SK-N-SH treated with all-trans-retinoic acid at 6 μM for 48 hours (cell line): ENCODE measurements at regions not wholly inside any gene's neighbourhood (a gene's known extent, or its start where the extent isn't known, plus 50 kb on each side); places are given as distances from the start of the nearest gene placed in this dataset.

Source experiments
- ATAC-seq: fragments of 200-7000 bp; cut with Tn5 transposase; 3 replicates; pipeline ENCODE4 v1.9.1; 2020; ENCODE audit warnings: mild to moderate bottlenecking, moderate library complexity
- ARNTL ChIP-seq: fragments of 450-650 bp; formaldehyde crosslinking; IDR thresholded peaks from 2 replicates; pipeline ENCODE4 v1.5.0; 2020; ENCODE audit warnings: low read depth, mild to moderate bottlenecking, moderate library complexity, borderline replicate concordance
- CSDC2 ChIP-seq: fragments of 250-450 bp; sonication (Bioruptor Pico); IDR thresholded peaks from 2 replicates; pipeline ENCODE4 v1.5.0; 2020; ENCODE audit warnings: mild to moderate bottlenecking, moderate library complexity
- ESRRG ChIP-seq: fragments of 250-450 bp; sonication (Bioruptor Pico); IDR thresholded peaks from 2 replicates; pipeline ENCODE4 v1.6.1; 2021; ENCODE audit warnings: mild to moderate bottlenecking
- GLIS3 ChIP-seq: fragments of 250-450 bp; sonication (Bioruptor Pico); IDR thresholded peaks from 2 replicates; pipeline ENCODE4 v1.5.0; 2020; ENCODE audit warnings: mild to moderate bottlenecking, moderate library complexity
- ISL1 ChIP-seq: fragments of 250-450 bp; sonication (Bioruptor Pico); IDR thresholded peaks from 2 replicates; pipeline ENCODE4 v2.1.2; 2022; ENCODE audit warnings: mild to moderate bottlenecking, moderate library complexity
- OSR1 ChIP-seq: fragments of 250-450 bp; sonication (Bioruptor Pico); IDR thresholded peaks from 2 replicates; pipeline ENCODE4 v1.8.0; 2022; ENCODE audit warnings: moderate library complexity, mild to moderate bottlenecking, inconsistent platforms
- PPARA ChIP-seq: fragments of 250-450 bp; sonication (Bioruptor Pico); IDR thresholded peaks from 2 replicates; pipeline ENCODE4 v1.5.0; 2020; ENCODE audit warnings: mild to moderate bottlenecking, borderline replicate concordance
- RARB ChIP-seq: fragments of 250-450 bp; sonication (Bioruptor Pico); IDR thresholded peaks from 2 replicates; pipeline ENCODE4 v1.8.0; 2021; ENCODE audit warnings: mild to moderate bottlenecking, moderate library complexity
- SNAI2 ChIP-seq: fragments of 250-450 bp; sonication (Bioruptor Pico); IDR thresholded peaks from 2 replicates; pipeline ENCODE4 v1.5.0; 2020; ENCODE audit warnings: mild to moderate bottlenecking, moderate library complexity
- TOX ChIP-seq: fragments of 250-450 bp; sonication (Bioruptor Pico); IDR thresholded peaks from 2 replicates; pipeline ENCODE4 v1.8.0; 2021; ENCODE audit warnings: mild to moderate bottlenecking, moderate library complexity, borderline replicate concordance
- ZC3H10 ChIP-seq: fragments of 250-450 bp; sonication (Bioruptor Pico); IDR thresholded peaks from 2 replicates; pipeline ENCODE4 v1.5.1; 2021; ENCODE audit warnings: mild to moderate bottlenecking, moderate library complexity
- ZFP3 ChIP-seq: fragments of 250-450 bp; sonication (Bioruptor Pico); IDR thresholded peaks from 2 replicates; pipeline ENCODE4 v1.5.0; 2020; ENCODE audit warnings: mild to moderate bottlenecking, moderate library complexity
- ZFP30 ChIP-seq: fragments of 450-650 bp; formaldehyde crosslinking; IDR thresholded peaks from 2 replicates; pipeline ENCODE4 v1.5.0; 2022; ENCODE audit warnings: mild to moderate bottlenecking, moderate library complexity
- ZNF565 ChIP-seq: fragments of 450-650 bp; formaldehyde crosslinking; conservative IDR thresholded peaks from 2 replicates; pipeline ENCODE4 v1.5.0; 2020; ENCODE audit warnings: low read depth, mild to moderate bottlenecking, moderate library complexity
- TF ChIP-seq, protein P1 (sequence below): fragments of 250-450 bp; sonication (Bioruptor Pico); IDR thresholded peaks from 2 replicates; pipeline ENCODE4 v1.5.1; 2020; ENCODE audit warnings: low read depth, mild to moderate bottlenecking, moderate library complexity
- TF ChIP-seq, protein P2 (sequence below): fragments of 250-450 bp; sonication (Bioruptor Pico); IDR thresholded peaks from 2 replicates; pipeline ENCODE4 v1.8.0; 2021; ENCODE audit warnings: low read depth, mild to moderate bottlenecking, moderate library complexity, borderline replicate concordance
- TF ChIP-seq, protein P3 (sequence below): fragments of 250-450 bp; sonication (Bioruptor Pico); IDR thresholded peaks from 2 replicates; pipeline ENCODE4 v1.5.1; 2021; ENCODE audit warnings: mild to moderate bottlenecking, moderate library complexity
- TF ChIP-seq, protein P4 (sequence below): fragments of 250-450 bp; sonication (Bioruptor Pico); IDR thresholded peaks from 2 replicates; pipeline ENCODE4 v1.8.0; 2020; ENCODE audit warnings: mild to moderate bottlenecking, moderate library complexity, borderline replicate concordance
- TF ChIP-seq, protein P5 (sequence below): fragments of 250-450 bp; sonication (Bioruptor Pico); IDR thresholded peaks from 2 replicates; pipeline ENCODE4 v1.5.0; 2020; ENCODE audit warnings: mild to moderate bottlenecking, moderate library complexity

DNA sequence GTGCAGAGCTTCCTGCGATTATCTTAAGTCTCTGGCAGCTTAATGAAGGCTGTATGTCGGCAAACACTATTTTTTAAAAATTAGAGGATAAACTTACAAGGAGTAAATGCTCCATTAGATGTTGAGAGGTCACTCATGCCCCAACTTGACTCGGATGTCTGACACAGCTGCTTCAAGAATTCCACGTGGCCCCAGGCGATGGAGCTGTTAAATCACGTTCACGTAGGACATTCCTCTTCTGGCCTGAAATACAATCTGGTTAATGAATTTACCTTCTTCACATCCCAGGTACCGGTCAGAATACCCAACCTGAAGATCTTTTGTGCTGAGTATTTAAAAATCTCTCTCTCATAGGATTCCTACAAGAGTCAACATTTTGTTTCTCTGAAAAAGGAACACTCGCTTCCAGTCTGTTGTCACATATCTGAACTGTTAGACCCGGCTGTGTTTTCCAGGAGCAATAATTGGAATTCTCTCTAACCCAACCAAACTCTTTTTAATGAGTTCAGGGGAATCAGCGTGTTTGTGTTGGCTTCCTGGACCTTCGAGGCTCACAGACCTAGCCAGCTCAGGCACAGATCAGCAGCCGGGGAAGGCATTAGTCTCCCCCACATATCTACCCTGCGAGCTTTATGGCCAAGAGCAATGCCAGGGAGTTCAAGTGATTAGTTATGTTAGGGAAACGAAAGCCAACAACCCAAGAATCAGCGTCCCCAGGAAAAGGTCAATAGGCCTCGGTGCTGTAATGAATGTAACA, 284.9 kb downstream of the FGFR2 start:
- no peak for TF ChIP-seq RARB
- TF ChIP-seq ISL1 (CRISPR knock-in tag): no peak
- TF ChIP-seq SNAI2 (CRISPR knock-in tag): no peak
- TF ChIP-seq, protein P1, sequence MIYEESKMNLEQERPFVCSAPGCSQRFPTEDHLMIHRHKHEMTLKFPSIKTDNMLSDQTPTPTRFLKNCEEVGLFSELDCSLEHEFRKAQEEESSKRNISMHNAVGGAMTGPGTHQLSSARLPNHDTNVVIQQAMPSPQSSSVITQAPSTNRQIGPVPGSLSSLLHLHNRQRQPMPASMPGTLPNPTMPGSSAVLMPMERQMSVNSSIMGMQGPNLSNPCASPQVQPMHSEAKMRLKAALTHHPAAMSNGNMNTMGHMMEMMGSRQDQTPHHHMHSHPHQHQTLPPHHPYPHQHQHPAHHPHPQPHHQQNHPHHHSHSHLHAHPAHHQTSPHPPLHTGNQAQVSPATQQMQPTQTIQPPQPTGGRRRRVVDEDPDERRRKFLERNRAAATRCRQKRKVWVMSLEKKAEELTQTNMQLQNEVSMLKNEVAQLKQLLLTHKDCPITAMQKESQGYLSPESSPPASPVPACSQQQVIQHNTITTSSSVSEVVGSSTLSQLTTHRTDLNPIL: no peak
- TF ChIP-seq TOX (CRISPR knock-in tag): no peak
- no peak for TF ChIP-seq PPARA
- no peak for TF ChIP-seq OSR1
- TF ChIP-seq ZNF565 (CRISPR knock-in tag): no peak
- TF ChIP-seq, protein P2, sequence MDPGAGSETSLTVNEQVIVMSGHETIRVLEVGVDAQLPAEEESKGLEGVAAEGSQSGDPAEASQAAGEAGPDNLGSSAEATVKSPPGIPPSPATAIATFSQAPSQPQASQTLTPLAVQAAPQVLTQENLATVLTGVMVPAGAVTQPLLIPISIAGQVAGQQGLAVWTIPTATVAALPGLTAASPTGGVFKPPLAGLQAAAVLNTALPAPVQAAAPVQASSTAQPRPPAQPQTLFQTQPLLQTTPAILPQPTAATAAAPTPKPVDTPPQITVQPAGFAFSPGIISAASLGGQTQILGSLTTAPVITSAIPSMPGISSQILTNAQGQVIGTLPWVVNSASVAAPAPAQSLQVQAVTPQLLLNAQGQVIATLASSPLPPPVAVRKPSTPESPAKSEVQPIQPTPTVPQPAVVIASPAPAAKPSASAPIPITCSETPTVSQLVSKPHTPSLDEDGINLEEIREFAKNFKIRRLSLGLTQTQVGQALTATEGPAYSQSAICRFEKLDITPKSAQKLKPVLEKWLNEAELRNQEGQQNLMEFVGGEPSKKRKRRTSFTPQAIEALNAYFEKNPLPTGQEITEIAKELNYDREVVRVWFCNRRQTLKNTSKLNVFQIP (CRISPR knock-in tag): no peak
- no peak for ATAC-seq

DNA sequence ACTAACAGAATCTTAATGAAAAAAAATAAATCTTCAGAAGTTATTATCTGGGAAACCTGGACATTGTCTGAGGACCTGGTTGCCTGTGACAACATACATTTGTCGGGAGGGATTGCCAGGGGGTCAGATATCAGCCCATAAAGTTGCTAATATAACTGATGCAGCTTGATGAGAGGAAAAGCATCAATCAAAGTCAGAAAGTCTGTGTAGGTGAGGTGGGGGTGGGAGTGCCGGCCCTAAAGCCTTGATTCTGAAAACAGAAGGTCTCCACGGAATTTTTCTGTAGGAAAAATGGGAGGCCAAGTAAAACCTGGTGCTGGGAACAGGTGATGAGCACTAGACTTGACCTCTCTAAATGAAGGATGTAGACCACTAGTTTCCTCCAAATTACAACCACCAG, 281.8 kb downstream of the FGFR2 start:
- TF ChIP-seq, protein P3, sequence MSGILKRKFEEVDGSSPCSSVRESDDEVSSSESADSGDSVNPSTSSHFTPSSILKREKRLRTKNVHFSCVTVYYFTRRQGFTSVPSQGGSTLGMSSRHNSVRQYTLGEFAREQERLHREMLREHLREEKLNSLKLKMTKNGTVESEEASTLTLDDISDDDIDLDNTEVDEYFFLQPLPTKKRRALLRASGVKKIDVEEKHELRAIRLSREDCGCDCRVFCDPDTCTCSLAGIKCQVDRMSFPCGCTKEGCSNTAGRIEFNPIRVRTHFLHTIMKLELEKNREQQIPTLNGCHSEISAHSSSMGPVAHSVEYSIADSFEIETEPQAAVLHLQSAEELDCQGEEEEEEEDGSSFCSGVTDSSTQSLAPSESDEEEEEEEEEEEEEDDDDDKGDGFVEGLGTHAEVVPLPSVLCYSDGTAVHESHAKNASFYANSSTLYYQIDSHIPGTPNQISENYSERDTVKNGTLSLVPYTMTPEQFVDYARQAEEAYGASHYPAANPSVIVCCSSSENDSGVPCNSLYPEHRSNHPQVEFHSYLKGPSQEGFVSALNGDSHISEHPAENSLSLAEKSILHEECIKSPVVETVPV (CRISPR knock-in tag): no peak
- TF ChIP-seq OSR1 (no peak), ARNTL (no peak), ZFP30 (no peak), TOX (CRISPR knock-in tag) (no peak), CSDC2 (CRISPR knock-in tag) (no peak), ZC3H10 (CRISPR knock-in tag) (no peak)
- TF ChIP-seq, protein P4, sequence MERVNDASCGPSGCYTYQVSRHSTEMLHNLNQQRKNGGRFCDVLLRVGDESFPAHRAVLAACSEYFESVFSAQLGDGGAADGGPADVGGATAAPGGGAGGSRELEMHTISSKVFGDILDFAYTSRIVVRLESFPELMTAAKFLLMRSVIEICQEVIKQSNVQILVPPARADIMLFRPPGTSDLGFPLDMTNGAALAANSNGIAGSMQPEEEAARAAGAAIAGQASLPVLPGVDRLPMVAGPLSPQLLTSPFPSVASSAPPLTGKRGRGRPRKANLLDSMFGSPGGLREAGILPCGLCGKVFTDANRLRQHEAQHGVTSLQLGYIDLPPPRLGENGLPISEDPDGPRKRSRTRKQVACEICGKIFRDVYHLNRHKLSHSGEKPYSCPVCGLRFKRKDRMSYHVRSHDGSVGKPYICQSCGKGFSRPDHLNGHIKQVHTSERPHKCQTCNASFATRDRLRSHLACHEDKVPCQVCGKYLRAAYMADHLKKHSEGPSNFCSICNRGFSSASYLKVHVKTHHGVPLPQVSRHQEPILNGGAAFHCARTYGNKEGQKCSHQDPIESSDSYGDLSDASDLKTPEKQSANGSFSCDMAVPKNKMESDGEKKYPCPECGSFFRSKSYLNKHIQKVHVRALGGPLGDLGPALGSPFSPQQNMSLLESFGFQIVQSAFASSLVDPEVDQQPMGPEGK (CRISPR knock-in tag): no peak
- TF ChIP-seq, protein P2 (CRISPR knock-in tag): no peak
- TF ChIP-seq, protein P5, sequence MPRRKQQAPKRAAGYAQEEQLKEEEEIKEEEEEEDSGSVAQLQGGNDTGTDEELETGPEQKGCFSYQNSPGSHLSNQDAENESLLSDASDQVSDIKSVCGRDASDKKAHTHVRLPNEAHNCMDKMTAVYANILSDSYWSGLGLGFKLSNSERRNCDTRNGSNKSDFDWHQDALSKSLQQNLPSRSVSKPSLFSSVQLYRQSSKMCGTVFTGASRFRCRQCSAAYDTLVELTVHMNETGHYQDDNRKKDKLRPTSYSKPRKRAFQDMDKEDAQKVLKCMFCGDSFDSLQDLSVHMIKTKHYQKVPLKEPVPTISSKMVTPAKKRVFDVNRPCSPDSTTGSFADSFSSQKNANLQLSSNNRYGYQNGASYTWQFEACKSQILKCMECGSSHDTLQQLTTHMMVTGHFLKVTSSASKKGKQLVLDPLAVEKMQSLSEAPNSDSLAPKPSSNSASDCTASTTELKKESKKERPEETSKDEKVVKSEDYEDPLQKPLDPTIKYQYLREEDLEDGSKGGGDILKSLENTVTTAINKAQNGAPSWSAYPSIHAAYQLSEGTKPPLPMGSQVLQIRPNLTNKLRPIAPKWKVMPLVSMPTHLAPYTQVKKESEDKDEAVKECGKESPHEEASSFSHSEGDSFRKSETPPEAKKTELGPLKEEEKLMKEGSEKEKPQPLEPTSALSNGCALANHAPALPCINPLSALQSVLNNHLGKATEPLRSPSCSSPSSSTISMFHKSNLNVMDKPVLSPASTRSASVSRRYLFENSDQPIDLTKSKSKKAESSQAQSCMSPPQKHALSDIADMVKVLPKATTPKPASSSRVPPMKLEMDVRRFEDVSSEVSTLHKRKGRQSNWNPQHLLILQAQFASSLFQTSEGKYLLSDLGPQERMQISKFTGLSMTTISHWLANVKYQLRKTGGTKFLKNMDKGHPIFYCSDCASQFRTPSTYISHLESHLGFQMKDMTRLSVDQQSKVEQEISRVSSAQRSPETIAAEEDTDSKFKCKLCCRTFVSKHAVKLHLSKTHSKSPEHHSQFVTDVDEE: no peak
- ATAC-seq: no peak

DNA sequence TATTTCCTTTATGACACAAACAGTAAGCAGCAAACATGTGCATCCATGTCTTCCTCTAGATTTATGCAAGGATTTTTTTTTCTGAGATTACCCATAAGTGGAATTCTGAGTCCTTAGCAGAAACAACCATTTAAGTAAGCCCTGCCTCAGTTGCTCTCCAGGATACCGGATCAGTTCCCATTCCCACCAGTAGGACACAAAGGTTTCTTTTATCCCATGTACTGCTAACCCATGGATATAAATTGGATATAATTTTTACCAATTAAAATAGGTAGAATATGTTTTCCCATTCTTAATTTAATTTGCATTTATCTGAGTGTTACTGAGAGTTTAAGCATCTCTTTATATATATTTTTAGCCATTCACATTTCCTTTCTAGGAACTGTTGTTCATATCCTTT, 280.9 kb downstream of the FGFR2 start:
- TF ChIP-seq GLIS3 (no peak), ZC3H10 (CRISPR knock-in tag) (no peak), SNAI2 (CRISPR knock-in tag) (no peak), ARNTL (no peak), ZFP3 (no peak), ISL1 (CRISPR knock-in tag) (no peak), ZFP30 (no peak), CSDC2 (CRISPR knock-in tag) (no peak), ESRRG (CRISPR knock-in tag) (no peak)
- TF ChIP-seq, protein P1: no peak
- TF ChIP-seq, protein P3 (CRISPR knock-in tag): no peak
- no peak for ATAC-seq
